GM21576 (cell line): ENCODE measurements at regions not wholly inside any gene's neighbourhood (a gene's known extent, or its start where the extent isn't known, plus 50 kb on each side); places are given as distances from the start of the nearest gene placed in this dataset.

Experiments
- ATAC-seq: cut with Tn5 transposase; IDR thresholded peaks from one replicate; pipeline ENCODE4 v1.9.1; 2021; ENCODE audit warnings: mild to moderate bottlenecking, moderate library complexity; ENCODE audit not compliant: unreplicated experiment

GRCh38 chr12:123078120-123078465, 72.8 kb downstream of the PITPNM2 start:
- ATAC-seq: no peak

DNA sequence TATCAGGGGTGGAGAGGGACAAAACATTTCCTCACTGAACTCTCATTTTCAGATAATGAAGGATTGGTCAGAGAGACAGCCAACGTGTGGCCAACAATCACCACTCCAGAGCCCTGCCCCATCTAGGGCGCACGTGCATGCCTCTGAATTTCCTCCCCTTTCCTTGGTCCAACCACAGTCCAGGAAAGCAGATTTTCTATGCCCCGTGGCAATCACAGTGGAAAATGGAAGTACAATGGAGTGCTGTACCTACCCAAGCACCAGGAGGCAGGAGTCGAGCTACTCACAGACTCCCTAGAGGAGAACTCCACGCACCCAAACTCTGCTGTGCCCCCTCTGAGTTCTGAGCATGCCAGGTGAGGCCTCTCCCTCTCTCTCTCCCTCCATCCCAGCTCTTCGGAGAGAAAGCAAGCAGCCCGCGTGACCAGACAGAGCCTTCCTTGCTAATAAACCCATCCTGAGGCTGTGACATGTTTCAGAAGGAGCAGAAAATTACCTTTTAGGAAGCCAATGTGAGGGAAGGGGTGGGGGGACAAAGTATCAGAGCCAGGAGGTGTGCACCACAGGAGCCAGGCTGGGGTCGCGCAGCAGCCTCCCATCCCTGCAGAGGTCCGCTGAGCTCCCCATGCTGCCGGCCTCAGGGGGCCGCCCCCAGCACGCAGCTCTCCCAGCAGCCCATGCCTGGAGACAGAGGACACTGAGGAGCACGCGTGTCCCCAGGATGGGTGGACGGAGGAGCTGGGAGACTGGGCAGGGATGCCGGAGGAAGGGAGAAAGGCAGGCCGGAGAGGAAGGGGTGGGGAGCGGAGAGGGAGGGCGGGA, 73.4 kb downstream of the PITPNM2 start:
- no peak for ATAC-seq

DNA sequence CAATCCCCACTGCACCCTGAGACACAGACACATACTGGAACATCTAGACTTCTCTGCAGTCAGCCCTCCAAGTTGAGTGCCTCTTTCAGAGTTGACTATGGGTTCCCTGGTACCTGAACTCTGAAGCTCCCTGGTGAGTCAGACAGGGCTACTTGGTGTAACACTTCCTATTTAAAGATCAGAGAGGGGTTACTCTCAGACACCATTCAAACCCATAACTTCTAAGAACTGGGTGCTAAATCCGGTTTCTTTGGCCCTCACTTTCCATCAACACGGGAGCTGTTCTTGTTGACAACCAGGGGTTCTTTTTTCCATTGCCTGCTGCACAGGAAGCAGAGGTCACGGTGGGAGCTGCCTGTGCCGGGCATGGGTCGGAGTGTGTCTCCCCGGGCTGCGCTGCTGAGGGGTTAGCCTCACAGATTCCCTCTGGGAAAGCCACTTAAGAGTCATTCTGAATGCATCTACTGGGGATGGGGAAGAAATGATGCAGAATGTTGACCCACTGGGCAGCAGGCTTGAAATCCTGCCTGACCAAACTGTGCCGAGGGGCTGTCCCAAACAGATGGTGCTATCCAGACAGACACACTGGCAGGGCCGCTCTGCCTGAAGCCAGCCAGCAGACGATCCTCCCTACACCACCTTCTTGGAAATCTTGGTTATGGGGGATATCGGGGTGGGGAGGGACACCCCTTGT, 74.1 kb downstream of the PITPNM2 start:
- ATAC-seq: no peak

GRCh38 chr12:123075646-123076171, 75.2 kb downstream of the PITPNM2 start:
- peak; percentile 45 for ATAC-seq

- ATAC-seq: no peak
These were observed 75.7 kb downstream of the PITPNM2 start for GRCh38 chr12:123075087-123075645.

DNA sequence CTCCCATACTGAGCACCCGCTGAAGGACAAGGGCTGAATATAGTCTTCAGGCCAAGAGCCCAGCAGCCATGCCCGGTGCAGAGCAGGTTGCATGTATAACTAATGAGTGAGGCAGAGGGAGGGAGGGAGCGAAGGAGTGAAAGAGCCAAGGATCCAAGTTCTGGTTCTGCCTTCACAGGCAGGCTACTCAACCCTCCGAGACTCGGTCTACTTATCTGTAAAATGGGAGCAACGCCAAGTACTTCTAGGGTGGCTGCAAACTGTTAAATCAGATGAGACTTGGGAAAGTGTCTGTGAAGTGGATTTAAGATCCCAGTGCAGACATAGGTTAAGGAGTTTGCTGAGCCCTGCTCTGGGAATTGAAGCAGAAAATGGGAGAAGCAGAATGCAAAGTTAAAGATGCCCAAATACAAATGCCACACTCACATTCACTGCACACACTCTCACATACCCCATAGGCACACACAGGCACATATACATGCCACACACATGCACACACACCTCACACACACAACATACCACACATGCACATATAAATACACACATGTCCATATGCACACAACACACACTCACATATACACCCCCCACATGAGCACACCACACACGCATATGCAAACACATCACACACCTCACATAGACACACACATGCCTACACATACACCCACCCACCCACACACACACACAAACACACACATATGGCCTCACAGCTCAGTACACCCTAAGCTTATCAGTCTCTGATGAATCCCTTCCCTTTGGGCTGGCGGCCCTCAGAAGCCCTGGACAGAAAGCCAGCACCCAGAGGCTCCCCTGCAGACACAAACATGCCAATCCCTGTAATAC, 76.7 kb downstream of the PITPNM2 start:
- ATAC-seq: no peak

DNA sequence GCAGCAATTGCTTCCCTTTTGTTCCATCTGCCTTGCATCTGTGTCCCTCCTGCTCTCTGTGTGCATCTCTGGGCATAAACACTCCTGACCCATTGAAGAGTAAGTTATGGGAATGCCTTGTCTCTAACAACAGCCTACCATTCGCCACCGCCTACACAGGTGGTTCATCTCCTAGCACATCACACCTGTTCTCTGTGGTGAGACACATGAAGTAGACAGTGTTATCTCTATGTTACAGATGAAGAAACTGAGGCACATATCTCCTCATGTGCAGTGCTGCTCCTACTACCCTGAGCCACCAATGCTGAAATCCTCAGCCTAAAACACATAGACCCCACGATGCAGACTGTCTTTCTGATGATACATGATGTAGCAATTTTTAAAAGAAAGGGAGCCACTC, 77.6 kb downstream of the PITPNM2 start:
- ATAC-seq: no peak

DNA sequence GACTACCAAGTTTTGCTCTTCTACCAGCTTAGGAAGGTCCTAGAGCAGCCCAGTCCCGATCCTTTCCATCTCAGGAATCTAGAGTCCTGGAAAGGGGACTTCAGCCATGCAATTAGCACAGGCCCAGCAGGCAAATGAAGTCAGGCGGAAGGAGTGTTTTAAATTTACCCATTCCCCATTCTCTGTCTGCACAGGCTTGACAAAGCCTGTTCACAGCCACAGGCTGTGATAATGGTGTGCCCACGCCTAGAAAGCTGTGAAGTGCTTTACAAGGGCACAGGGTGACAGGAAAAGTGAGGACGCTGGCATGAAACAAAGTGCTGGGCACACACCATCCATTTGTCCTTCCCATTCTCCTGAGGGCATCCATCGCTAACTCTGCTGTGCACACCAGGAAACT, 79.0 kb downstream of the PITPNM2 start:
- no peak for ATAC-seq

- ATAC-seq: no peak
These were observed 79.6 kb downstream of the PITPNM2 start for GRCh38 chr12:123071099-123071800.

DNA sequence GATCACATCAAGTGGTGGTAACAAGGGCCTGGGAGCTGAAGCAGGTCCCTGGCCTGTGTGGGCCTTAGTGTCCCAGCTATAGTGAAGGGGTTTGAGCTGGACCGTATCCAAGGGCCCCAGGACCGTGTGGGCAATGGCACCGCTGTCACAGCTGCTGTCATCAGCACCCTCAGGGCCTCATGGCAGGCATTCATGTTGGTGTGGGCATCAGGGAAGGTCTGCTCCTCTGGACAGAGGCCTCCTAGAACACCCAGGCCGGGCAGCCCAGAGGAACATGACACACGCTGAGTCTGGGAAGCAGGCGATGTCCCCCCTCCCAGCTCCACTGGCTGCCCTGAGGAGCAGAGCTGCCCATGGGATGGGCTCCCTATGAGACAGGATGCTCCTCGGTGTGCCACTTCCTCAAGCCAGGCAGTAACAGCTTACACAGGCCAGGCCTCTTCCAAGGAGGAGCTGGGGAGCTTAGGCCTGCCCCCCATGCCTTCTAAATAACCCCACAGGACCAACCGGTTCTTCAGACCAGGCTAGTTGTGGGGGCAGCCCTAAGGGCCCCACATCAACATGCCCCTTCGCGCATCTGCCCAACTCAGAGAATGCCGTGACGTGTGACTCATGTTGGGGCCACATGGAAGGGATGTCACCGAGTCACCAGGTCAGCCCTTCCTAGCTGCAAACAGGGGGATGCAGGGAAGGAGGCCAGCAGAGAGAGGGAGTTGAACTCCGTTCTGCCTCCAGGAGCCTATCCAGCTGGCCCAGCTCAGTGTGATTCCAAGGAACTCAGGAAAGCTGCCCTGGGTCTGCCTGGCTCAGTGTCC, 80.4 kb downstream of the PITPNM2 start:
- ATAC-seq: no peak

DNA sequence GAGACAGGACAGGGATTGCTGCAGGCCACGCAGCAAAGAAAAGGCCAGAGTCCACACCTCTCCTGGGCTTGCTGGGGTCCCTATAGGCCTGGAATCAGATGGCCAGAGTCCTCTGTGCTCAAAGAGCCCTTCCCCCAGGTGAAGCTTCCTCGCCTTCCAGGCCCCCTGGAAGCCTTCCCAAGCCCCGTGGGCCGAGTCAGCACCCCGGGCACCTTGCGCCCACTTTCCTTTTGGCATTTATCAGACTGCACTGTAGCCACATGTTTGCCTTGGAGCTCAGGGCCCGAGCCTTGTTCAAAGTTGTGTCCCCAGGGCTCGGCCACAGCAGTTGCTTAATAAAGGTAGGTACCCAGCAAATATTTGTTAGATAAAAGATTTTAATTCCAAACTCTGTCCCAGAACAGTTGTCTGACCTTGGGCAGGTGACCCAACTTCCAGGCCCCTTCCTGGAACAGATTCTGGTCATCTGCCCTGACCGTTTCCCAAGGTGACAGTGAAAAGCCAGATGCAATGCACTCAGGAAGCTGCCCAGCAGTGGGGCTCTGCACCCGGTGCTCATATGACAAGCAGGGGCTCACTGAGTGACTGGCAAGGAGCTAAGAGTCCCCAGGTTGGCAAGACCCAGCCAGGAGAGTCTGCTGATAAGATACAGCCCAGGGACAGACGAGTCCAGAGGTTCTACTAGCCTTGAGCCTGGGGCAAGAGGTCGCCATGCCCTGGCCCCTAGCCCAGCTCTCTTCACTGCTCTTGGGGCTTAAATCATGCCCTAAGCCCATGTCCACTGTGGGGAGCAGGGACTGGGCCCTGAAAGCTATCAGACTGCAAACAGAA, 81.2 kb downstream of the PITPNM2 start:
- ATAC-seq: no peak

GRCh38 chr12:123067654-123068053, 83.2 kb downstream of the PITPNM2 start:
- ATAC-seq: no peak

- no peak for ATAC-seq
These were observed 84.5 kb downstream of the PITPNM2 start for GRCh38 chr12:123066384-123066710.

DNA sequence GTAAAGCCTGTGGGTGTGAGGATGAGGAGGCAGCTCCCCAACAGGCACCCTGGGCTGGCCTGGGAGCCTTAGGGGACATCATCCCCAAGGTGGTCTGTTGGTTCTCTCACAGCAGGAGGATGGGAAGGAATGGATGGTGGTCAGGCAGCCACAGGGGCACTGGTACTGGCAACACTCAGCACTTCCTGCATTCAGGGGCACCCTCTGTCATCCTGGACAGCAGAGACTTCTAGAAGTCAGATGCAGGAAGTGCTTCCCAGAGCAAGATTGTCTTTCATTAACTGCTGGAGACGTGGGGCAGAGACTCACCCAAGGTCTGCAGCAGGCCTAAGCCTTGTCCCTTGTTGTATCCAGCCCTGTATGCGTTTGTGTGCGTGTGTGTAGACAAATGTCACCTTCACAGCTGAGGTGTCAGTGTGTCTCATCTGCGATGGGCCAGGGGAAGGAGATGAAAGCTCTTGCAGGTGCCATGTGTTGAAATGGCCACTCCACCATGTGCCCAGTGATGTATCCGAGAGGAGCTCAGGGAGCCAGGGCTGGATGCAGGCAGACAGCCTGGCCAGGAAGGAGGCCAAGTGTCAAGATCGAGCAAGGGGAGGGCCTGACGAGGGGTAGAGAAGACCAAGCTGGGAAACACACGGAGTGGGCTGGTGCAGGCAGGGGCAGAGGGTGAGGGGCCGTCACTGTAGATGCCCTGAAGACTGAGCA, 85.1 kb downstream of the PITPNM2 start:
- no peak for ATAC-seq

GRCh38 chr12:123064885-123065619, 84.6 kb downstream of the ARL6IP4 start:
- no peak for ATAC-seq

DNA sequence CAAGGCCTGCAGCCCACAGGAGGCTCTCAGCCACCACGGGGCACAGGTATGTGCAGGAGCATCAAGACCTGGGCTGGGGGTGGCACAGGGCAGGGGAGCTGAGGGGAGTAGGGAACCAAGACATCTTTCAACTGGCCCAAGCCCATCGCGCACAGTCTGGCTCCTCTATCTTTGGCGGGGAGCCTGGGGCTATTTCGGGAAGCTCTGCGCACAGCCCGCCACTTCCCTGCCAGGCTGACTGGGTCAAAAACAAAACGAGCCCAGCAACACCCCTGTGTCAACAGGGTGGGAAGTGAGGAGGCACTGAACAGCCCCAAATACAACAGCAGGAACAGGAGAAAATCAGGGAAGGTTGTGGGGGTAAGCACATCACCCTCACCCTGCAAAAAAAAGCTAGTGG, 83.9 kb downstream of the ARL6IP4 start:
- no peak for ATAC-seq

GRCh38 chr12:123063535-123063934, 83.1 kb downstream of the ARL6IP4 start:
- no peak for ATAC-seq
